ENCODE measurements at regions not wholly inside any gene's neighbourhood (a gene's known extent, or its start where the extent isn't known, plus 50 kb on each side); places are given as distances from the start of the nearest gene placed in this dataset.

DNA sequence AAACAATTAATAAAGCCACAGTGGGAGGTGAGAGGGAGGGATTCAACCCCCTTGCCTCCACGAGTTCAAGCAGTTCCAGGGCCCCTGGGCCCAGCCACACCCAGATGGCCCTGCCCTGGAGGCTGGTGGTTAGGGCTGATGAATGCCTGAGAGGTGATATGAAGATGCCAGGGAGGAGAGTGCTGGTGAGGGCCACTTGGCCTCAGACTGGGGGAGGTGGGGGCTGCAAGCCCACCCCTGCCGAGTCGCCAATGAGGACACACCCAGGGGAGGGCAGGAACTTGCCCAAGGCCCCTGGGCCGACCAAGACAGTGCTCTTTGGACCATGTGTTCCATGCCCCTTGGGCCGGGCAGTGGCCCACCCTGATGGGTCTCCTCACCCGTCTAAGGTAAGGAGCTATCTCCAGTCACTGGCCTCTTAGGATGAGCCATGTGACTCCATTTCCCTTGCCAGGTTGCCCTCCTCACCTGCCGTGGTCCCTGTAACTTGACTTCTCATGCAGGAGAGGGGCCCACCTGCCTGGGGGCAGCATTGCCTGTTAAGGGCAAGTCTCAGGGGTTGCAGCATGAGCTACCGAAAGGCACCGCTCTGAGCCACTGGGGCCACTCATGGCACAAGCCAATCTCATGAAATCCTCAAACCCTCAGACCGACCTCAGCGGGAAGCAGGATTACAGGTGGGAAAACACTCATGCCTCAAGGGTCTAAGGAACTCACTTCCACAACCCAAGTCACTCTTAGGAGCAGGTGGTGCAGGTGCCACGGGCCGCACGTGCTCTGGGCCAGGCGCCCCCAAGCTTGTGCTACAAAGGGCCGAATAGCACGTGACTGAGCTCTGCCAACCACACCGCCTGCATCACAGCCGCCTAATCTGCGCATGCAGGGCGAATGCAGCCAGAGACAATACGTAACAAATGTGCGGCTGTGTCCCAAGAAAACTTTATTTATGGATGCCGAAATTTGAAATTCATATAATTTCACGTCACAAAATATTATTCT, 147.4 kb upstream of the MLN start:
- FAIRE-seq = no peak
- DNase-seq (ENCODE audit: insufficient read length, low spot score) = no peak
- TF ChIP-seq, protein P1, sequence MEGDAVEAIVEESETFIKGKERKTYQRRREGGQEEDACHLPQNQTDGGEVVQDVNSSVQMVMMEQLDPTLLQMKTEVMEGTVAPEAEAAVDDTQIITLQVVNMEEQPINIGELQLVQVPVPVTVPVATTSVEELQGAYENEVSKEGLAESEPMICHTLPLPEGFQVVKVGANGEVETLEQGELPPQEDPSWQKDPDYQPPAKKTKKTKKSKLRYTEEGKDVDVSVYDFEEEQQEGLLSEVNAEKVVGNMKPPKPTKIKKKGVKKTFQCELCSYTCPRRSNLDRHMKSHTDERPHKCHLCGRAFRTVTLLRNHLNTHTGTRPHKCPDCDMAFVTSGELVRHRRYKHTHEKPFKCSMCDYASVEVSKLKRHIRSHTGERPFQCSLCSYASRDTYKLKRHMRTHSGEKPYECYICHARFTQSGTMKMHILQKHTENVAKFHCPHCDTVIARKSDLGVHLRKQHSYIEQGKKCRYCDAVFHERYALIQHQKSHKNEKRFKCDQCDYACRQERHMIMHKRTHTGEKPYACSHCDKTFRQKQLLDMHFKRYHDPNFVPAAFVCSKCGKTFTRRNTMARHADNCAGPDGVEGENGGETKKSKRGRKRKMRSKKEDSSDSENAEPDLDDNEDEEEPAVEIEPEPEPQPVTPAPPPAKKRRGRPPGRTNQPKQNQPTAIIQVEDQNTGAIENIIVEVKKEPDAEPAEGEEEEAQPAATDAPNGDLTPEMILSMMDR (IDR thresholded peaks at IDR 0.05; ENCODE audit: insufficient read depth, missing control alignments) = no peak

DNA sequence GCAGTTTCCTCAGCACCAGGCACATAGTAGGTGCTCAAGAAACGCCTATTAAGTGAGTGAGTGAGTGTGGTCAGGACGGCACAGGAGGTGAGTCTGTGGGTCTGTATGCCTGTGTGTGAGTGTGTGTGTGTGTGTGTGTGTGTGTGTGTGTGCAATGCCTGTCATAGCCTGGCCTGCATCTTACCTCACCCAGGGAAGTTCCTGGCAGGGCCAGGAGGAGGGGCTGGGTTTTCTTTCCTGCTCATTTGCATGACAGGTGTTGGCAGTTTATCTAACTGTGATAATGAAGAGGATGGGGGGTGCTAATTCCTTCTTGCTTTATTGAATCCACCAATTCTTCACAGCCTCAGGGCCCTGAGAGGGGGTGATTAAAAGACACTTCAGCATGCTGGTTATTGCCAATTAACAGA, 146.7 kb upstream of the MLN start:
- no peak for FAIRE-seq
- TF ChIP-seq, protein P1 (IDR thresholded peaks at IDR 0.05; ENCODE audit: insufficient read depth, missing control alignments) = no peak
- DNase-seq (ENCODE audit: insufficient read length, low spot score) = no peak

DNA sequence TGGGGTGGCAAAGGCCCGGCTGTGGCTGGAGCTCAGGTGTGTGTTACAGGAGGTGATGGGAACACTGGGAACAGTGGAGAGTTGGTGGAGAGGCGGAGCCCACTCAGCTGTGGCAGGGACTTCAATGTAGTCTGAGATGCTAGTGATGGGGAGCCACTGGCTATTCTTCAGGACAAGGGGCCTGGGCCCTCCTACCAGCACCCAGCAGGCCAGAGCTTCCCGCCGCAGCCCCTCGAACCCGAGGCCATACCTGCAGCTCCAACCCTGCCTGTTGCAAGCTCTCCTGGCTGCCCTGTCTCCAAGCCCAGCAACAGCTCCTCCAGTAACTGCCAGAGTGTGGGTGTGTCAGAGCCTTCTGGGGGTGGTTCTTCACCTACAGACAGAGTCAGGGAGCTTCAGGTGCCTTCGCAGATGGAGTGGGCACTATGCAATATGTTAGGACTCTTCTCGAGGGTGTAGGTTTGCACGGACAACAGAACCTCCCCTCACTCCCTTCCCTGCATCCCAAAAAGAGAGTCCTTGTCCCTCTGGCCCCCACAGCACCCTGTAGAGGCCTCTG, 146.2 kb upstream of the MLN start:
- DNase-seq (ENCODE audit: insufficient read length, low spot score) (no peak), FAIRE-seq (no peak)
- TF ChIP-seq, protein P1 (IDR thresholded peaks at IDR 0.05; ENCODE audit: insufficient read depth, missing control alignments) = no peak

DNA sequence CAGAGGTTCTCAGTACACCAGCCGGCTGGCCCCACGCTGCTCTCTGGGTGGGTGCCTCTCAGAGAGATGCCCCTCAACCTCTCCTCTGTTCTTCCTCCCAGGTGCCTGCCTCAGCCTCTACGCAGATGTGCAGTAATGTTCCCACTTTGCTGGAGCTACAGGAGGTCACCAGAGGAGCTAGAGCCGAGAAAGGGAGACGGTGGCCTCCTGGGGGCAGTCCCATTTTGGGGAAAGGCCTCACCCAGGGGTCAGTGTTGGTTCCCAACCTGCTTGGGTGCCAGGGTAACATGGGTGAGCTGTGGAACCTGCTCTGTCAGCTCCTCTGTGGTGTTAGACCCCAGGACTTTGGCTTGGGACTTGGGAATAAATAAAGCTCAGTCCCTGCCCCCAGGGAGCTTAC, 145.3 kb upstream of the MLN start:
- FAIRE-seq = no peak
- no peak for DNase-seq (ENCODE audit: insufficient read length, low spot score)
- TF ChIP-seq, protein P1 (IDR thresholded peaks at IDR 0.05; ENCODE audit: insufficient read depth, missing control alignments) = no peak

DNA sequence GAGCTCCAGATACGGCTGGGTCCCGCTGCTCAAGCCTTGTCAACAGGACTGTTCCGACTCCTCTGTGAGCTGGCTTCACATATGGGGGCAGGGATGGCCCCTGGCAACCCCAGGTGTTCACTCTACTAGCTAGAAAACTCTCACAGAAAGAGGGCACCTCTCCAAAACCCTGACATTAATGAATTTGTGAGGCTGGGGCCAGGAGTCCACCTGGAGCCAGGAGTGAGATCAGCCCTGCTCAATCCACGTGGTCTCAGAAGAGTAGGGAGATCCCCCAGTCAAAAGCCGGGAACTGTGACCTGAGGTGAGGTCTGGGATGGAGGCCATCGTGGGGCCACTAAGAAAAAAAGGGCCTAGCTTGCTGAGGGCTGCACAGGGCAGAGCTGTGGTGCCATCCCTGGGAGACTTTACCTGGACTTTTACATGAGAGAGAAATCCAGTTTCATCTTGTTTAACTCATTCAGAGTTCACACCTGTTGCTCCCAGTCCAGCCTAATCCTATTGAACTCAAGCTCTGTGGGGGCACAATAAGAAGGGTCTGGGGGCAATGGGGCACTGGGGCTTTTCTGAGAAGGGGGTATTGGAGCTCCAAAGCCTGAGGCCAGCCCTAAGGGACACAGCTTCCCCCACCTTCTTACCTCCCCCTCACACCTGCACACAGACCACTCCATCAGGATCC, 144.3 kb upstream of the MLN start:
- FAIRE-seq (no peak), DNase-seq (ENCODE audit: insufficient read length, low spot score) (no peak)
- TF ChIP-seq, protein P1 (IDR thresholded peaks at IDR 0.05; ENCODE audit: insufficient read depth, missing control alignments) = no peak

DNA sequence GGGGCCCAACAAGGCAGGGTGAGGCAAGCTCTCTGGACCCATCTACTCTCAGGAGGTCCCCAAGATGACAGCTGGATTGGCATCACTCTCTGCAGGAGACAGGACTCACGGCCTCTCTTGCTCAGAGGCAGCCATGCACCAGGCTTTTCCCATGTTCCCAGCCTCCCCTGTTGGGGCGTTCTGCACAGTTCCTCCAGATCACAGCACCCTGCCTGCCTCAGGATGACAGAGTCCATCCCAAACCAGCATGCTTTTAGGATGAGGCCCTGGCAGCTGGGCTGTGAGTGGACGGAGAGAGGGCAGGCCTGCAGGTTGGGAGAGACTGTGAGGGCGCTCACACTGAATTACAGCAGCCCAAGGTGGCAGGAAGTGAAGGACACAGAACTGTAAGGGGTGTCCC, 143.2 kb upstream of the MLN start:
- DNase-seq (ENCODE audit: insufficient read length, low spot score) (no peak), FAIRE-seq (no peak)
- TF ChIP-seq, protein P1 (IDR thresholded peaks at IDR 0.05; ENCODE audit: insufficient read depth, missing control alignments) = no peak
